Liver (tissue), 8 donors: ENCODE measurements at regions not wholly inside any gene's neighbourhood (a gene's known extent, or its start where the extent isn't known, plus 50 kb on each side); places are given as distances from the start of the nearest gene placed in this dataset.

Experiments
- DNase-seq: peaks from one replicate; pipeline ENCODE4 v3.0.0-alpha.2; 2017; ENCODE audit warnings: low spot score
- H3K27ac ChIP-seq, 2 donors: one replicate each; pipeline ENCODE4 v1.7.0; 2013; ENCODE audit warnings: inconsistent platforms in 2 of 2, low read length in 2 of 2, control low read depth in 1 of 2, low read depth in 1 of 2, mild to moderate bottlenecking in 1 of 2
- H3K27me3 ChIP-seq, 4 donors: one replicate each; pipeline versions ENCODE4 v1.6.1 to v1.7.0; 2013; ENCODE audit warnings: low read length in 3 of 4, inconsistent platforms in 1 of 4, mild to moderate bottlenecking in 1 of 4, moderate library complexity in 1 of 4; ENCODE audit not compliant: control insufficient read depth in 4 of 4, insufficient read depth in 4 of 4
- H3K36me3 ChIP-seq, 4 donors: one replicate each; pipeline versions ENCODE4 v1.6.1 to v1.7.0; 2013; ENCODE audit warnings: low read length in 3 of 4, mild to moderate bottlenecking in 3 of 4, low read depth in 1 of 4, moderate library complexity in 1 of 4; ENCODE audit not compliant: control insufficient read depth in 4 of 4, insufficient read depth in 3 of 4
- H3K4me1 ChIP-seq, 4 donors: one replicate each; pipeline versions ENCODE4 v1.6.1 to v1.7.0; 2013; ENCODE audit warnings: low read length in 3 of 4, mild to moderate bottlenecking in 3 of 4, moderate library complexity in 1 of 4; ENCODE audit not compliant: control insufficient read depth in 4 of 4, insufficient read depth in 4 of 4
- H3K4me3 ChIP-seq, 3 donors: one replicate each; pipeline versions ENCODE4 v1.6.1 to v1.7.0; 2013; ENCODE audit warnings: low read length in 3 of 3, control low read depth in 1 of 3, low read depth in 1 of 3, mild to moderate bottlenecking in 1 of 3
- H3K9ac ChIP-seq, 2 donors: one replicate each; pipeline ENCODE4 v1.7.0; 2013; ENCODE audit warnings: low read length in 2 of 2, mild to moderate bottlenecking in 2 of 2, moderate library complexity in 2 of 2, control low read depth in 1 of 2, low read depth in 1 of 2
- H3K9me3 ChIP-seq, 4 donors: one replicate each; pipeline versions ENCODE4 v1.6.1 to v1.7.0; 2013; ENCODE audit warnings: low read length in 3 of 4; ENCODE audit not compliant: control insufficient read depth in 4 of 4
- EGR1 ChIP-seq, 2 donors: IDR thresholded peaks; 2 replicates each; pipeline ENCODE4 v1.6.1; 2016 to 2018; ENCODE audit warnings: antibody characterized with exemption in 2 of 2, low read depth in 2 of 2
- FOXA1 ChIP-seq: IDR thresholded peaks from 2 replicates; pipeline ENCODE4 v1.6.1; 2016; ENCODE audit warnings: antibody characterized with exemption
- FOXA2 ChIP-seq: IDR thresholded peaks from 2 replicates; pipeline ENCODE4 v1.6.1; 2016; ENCODE audit warnings: antibody characterized with exemption
- GABPA ChIP-seq, 2 donors: IDR thresholded peaks in 1 of 2; conservative IDR thresholded peaks in 1 of 2; 2 replicates each; pipeline ENCODE4 v1.6.1; 2016; ENCODE audit warnings: antibody characterized with exemption in 2 of 2, mild to moderate bottlenecking in 1 of 2, moderate library complexity in 1 of 2
- HNF4A ChIP-seq, 2 donors: conservative IDR thresholded peaks; 2 replicates each; pipeline ENCODE4 v1.6.1; 2016; ENCODE audit warnings: antibody characterized with exemption in 2 of 2, mild to moderate bottlenecking in 2 of 2
- HNF4G ChIP-seq: IDR thresholded peaks from 2 replicates; pipeline ENCODE4 v1.6.1; 2016; ENCODE audit warnings: antibody characterized with exemption
- JUND ChIP-seq, 2 donors: IDR thresholded peaks; 2 replicates each; pipeline ENCODE4 v1.6.1; 2016; ENCODE audit warnings: antibody characterized with exemption in 2 of 2
- NR2F2 ChIP-seq: IDR thresholded peaks from 2 replicates; pipeline ENCODE4 v1.6.1; 2016; ENCODE audit warnings: antibody characterized with exemption
- RAD21 ChIP-seq, 2 donors: IDR thresholded peaks; 2 replicates each; pipeline ENCODE4 v1.6.1; 2016; ENCODE audit warnings: antibody characterized with exemption in 2 of 2, mild to moderate bottlenecking in 2 of 2
- RXRA ChIP-seq, 2 donors: IDR thresholded peaks; 2 replicates each; pipeline ENCODE4 v1.6.1; 2017 to 2018; ENCODE audit warnings: antibody characterized with exemption in 2 of 2, mild to moderate bottlenecking in 1 of 2
- SP1 ChIP-seq: IDR thresholded peaks from 2 replicates; pipeline ENCODE4 v1.6.1; 2018; ENCODE audit warnings: antibody characterized with exemption, mild to moderate bottlenecking
- TAF1 ChIP-seq: conservative IDR thresholded peaks from 2 replicates; pipeline ENCODE4 v1.6.1; 2016; ENCODE audit warnings: antibody characterized with exemption, mild to moderate bottlenecking
- YY1 ChIP-seq: IDR thresholded peaks from 2 replicates; pipeline ENCODE4 v1.6.1; 2016; ENCODE audit warnings: antibody characterized with exemption, mild to moderate bottlenecking
- WGBS: extraction: QIAGEN DNeasy Blood & Tissue Kit; methylation state at CpG from one replicate; pipeline ENCODE4 v1.1.7; 2013; 5-methylcytosine and 5-hydroxymethylcytosine counted together
- TF ChIP-seq, protein P1 (sequence below): IDR thresholded peaks from 2 replicates; pipeline ENCODE4 v1.6.1; 2016; ENCODE audit warnings: antibody characterized with exemption
- TF ChIP-seq, protein P2 (sequence below): IDR thresholded peaks from 2 replicates; pipeline ENCODE4 v1.6.1; 2016; ENCODE audit warnings: antibody characterized with exemption, mild to moderate bottlenecking
- TF ChIP-seq, protein P3 (sequence below): IDR thresholded peaks from 2 replicates; pipeline ENCODE4 v1.6.1; 2016; ENCODE audit warnings: antibody characterized with exemption
- TF ChIP-seq, protein P4 (sequence below): IDR thresholded peaks from 2 replicates; pipeline ENCODE4 v1.6.1; 2016; ENCODE audit warnings: antibody characterized with exemption
- TF ChIP-seq, protein P5 (sequence below): fragments of 150-350 bp; IDR thresholded peaks from 2 replicates; pipeline ENCODE4 v1.5.1; 2017; ENCODE audit warnings: improper control_type of control experiment, low read depth, low read length; ENCODE audit not compliant: missing input control
- donor health status: healthy.
- donor health status: healthy.
- donor health status: healthy.
- donor health status: healthy.
- donor health status: healthy.

DNA sequence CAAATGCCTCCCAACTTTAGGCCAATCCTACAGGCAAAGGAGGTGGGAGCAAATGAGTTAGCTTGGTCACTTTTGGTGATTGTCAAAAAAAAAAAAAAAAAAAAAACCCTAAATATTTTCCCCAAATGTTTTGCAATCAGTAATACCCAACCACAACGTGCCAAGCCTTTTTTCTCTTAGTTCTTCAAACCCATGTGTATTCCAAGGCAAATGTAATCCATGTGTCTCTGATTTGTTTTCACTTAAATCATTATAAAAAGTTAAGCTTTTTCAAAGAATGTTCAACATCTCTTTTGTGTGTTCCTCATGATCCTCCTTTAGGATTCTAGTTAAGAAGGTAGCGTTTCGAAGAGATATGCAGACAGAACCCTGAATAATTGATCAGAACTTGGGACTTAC lies 328.4 kb downstream of the PAPSS1 start:
- Histone ChIP-seq H3K4me3 (no peak overlapping the region), H3K27me3 (peaks cover 0 to 1% (median 0%) of the 10 kb centered on the region in 4 donors), H3K36me3 (no peaks in the 10 kb centered on the region), H3K9me3 (no peaks in the 10 kb centered on the region), H3K9ac (no peak overlapping the region), H3K4me1 (no peaks in the 10 kb centered on the region), H3K27ac (no peak overlapping the region)
- TF ChIP-seq RXRA (IDR thresholded peaks at IDR 0.05) (no peak), YY1 (no peak), RAD21 (IDR thresholded peaks at IDR 0.05) (no peak), HNF4A (conservative IDR thresholded peaks at IDR 0.05) (no peak), JUND (IDR thresholded peaks at IDR 0.05) (no peak), FOXA1 (no peak), FOXA2 (no peak), HNF4G (no peak), TAF1 (no peak), EGR1 (IDR thresholded peaks at IDR 0.05; ENCODE audit: low read depth in 2 of 2) (no peak), GABPA (IDR thresholded peaks at IDR 0.05 in 1 of 2, conservative IDR thresholded peaks at IDR 0.05 in 1 of 2) (no peak), SP1 (no peak)
- TF ChIP-seq, protein P1, sequence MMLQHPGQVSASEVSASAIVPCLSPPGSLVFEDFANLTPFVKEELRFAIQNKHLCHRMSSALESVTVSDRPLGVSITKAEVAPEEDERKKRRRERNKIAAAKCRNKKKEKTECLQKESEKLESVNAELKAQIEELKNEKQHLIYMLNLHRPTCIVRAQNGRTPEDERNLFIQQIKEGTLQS = no peak
- TF ChIP-seq, protein P2, sequence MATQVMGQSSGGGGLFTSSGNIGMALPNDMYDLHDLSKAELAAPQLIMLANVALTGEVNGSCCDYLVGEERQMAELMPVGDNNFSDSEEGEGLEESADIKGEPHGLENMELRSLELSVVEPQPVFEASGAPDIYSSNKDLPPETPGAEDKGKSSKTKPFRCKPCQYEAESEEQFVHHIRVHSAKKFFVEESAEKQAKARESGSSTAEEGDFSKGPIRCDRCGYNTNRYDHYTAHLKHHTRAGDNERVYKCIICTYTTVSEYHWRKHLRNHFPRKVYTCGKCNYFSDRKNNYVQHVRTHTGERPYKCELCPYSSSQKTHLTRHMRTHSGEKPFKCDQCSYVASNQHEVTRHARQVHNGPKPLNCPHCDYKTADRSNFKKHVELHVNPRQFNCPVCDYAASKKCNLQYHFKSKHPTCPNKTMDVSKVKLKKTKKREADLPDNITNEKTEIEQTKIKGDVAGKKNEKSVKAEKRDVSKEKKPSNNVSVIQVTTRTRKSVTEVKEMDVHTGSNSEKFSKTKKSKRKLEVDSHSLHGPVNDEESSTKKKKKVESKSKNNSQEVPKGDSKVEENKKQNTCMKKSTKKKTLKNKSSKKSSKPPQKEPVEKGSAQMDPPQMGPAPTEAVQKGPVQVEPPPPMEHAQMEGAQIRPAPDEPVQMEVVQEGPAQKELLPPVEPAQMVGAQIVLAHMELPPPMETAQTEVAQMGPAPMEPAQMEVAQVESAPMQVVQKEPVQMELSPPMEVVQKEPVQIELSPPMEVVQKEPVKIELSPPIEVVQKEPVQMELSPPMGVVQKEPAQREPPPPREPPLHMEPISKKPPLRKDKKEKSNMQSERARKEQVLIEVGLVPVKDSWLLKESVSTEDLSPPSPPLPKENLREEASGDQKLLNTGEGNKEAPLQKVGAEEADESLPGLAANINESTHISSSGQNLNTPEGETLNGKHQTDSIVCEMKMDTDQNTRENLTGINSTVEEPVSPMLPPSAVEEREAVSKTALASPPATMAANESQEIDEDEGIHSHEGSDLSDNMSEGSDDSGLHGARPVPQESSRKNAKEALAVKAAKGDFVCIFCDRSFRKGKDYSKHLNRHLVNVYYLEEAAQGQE = no peak
- WGBS = 78% methylated on average over 3 of the region's 3 CpGs
- DNase-seq = no peak

DNA sequence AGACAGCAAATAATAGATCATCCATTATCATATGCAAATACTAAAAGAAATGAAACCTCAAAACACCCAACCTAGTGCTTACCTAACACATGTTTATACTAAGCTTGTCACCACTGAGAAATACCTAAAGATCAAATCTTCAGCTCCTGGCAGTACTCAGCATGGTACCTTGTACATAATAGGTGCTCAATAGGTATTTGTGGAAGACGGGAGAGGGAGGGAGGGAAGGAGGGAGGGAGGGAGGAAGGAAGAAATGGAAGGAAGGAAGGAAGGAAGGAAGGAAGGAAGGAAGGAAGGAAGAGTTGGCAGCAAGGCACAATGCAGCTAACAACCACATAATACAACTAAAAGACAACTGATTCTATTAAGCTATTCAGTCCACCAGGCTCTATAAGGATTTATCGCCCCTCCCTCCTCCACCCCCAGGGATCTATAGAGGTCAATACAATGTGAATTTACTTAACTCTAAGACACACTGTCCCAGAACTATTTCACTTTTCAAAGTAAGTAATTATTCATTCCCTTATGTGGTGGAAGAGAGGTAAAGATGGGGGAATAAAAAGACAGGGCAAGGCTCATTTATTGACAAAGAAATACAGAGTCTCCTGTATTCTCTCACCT lies 328.9 kb downstream of the PAPSS1 start:
- Histone ChIP-seq H3K4me1 (no peaks in the 10 kb centered on the region), H3K27me3 (no peaks in the 10 kb centered on the region), H3K27ac (no peak overlapping the region), H3K36me3 (no peaks in the 10 kb centered on the region), H3K9me3 (no peaks in the 10 kb centered on the region), H3K9ac (no peak overlapping the region), H3K4me3 (no peak overlapping the region)
- DNase-seq = no peak
- TF ChIP-seq TAF1 = no peak
- TF ChIP-seq, protein P1 = no peak
- TF ChIP-seq JUND (IDR thresholded peaks at IDR 0.05) = no peak
- no peak for TF ChIP-seq EGR1 (IDR thresholded peaks at IDR 0.05; ENCODE audit: low read depth in 2 of 2)
- TF ChIP-seq, protein P3, sequence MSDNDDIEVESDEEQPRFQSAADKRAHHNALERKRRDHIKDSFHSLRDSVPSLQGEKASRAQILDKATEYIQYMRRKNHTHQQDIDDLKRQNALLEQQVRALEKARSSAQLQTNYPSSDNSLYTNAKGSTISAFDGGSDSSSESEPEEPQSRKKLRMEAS = no peak
- no peak for TF ChIP-seq FOXA1
- no peak for TF ChIP-seq RAD21 (IDR thresholded peaks at IDR 0.05)
- no peak for TF ChIP-seq YY1
- no peak for TF ChIP-seq FOXA2
- TF ChIP-seq HNF4G = no peak
- TF ChIP-seq GABPA (IDR thresholded peaks at IDR 0.05 in 1 of 2, conservative IDR thresholded peaks at IDR 0.05 in 1 of 2) = no peak
- no peak for TF ChIP-seq SP1
- TF ChIP-seq, protein P2 = no peak
- TF ChIP-seq, protein P4, sequence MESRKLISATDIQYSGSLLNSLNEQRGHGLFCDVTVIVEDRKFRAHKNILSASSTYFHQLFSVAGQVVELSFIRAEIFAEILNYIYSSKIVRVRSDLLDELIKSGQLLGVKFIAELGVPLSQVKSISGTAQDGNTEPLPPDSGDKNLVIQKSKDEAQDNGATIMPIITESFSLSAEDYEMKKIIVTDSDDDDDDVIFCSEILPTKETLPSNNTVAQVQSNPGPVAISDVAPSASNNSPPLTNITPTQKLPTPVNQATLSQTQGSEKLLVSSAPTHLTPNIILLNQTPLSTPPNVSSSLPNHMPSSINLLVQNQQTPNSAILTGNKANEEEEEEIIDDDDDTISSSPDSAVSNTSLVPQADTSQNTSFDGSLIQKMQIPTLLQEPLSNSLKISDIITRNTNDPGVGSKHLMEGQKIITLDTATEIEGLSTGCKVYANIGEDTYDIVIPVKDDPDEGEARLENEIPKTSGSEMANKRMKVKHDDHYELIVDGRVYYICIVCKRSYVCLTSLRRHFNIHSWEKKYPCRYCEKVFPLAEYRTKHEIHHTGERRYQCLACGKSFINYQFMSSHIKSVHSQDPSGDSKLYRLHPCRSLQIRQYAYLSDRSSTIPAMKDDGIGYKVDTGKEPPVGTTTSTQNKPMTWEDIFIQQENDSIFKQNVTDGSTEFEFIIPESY = no peak
- TF ChIP-seq RXRA (IDR thresholded peaks at IDR 0.05) = no peak
- TF ChIP-seq, protein P5, sequence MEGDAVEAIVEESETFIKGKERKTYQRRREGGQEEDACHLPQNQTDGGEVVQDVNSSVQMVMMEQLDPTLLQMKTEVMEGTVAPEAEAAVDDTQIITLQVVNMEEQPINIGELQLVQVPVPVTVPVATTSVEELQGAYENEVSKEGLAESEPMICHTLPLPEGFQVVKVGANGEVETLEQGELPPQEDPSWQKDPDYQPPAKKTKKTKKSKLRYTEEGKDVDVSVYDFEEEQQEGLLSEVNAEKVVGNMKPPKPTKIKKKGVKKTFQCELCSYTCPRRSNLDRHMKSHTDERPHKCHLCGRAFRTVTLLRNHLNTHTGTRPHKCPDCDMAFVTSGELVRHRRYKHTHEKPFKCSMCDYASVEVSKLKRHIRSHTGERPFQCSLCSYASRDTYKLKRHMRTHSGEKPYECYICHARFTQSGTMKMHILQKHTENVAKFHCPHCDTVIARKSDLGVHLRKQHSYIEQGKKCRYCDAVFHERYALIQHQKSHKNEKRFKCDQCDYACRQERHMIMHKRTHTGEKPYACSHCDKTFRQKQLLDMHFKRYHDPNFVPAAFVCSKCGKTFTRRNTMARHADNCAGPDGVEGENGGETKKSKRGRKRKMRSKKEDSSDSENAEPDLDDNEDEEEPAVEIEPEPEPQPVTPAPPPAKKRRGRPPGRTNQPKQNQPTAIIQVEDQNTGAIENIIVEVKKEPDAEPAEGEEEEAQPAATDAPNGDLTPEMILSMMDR = no peak
- TF ChIP-seq HNF4A (conservative IDR thresholded peaks at IDR 0.05) = no peak
- no peak for TF ChIP-seq NR2F2
- 78% methylated on average over 2 of the region's 2 CpGs for WGBS
